Endothelial cell of umbilical vein (primary cell): ENCODE measurements at regions not wholly inside any gene's neighbourhood (a gene's known extent, or its start where the extent isn't known, plus 50 kb on each side); places are given as distances from the start of the nearest gene placed in this dataset.

Source experiments
- BruUV-seq: library from RNA; stranded (reverse); fragments of 400-500 nt; replicated peaks from 2 replicates; lab custom pipeline; 2021; lab: Mats Ljungman, UMichigan
- CTCF ChIA-PET: fragments of 300-600, 350-600 bp; sonication (Branson Sonifier 250); formaldehyde crosslinking; loops from one replicate; lab custom pipeline; 2021; ENCODE audit warnings: antibody characterized with exemption, inconsistent platforms; lab: Charles Lee
- POLR2A ChIA-PET: fragments of 300-600, 350-600 bp; sonication (Branson Sonifier 250); formaldehyde crosslinking; loops from one replicate; lab custom pipeline; 2021; ENCODE audit warnings: antibody characterized with exemption, inconsistent platforms; lab: Charles Lee
- DNase-seq: peaks from one replicate; pipeline ENCODE4 v3.0.0-alpha.2; 2011; ENCODE audit warnings: low read depth, low spot score
- FAIRE-seq: peaks from 2 replicates; lab custom pipeline; 2011; peaks lifted over from hg19 to GRCh38; lab: Jason Lieb, UNC
- H2AFZ ChIP-seq: 2 replicates; pipeline ENCODE4 v1.6.0; 2012; ENCODE audit warnings: low read depth, low read length, control low read depth, inconsistent platforms
- H3K27ac ChIP-seq: 2 replicates; pipeline ENCODE4 v1.5.1; 2011; ENCODE audit warnings: low read depth, mild to moderate bottlenecking, control low read depth, low read length, moderate library complexity; ENCODE audit not compliant: insufficient read depth
- H3K27me3 ChIP-seq, 2 experiments: 2 replicates each; pipeline versions ENCODE4 v1.6.0 to v1.6.1; 2011; ENCODE audit warnings: low read length in 2 of 2, mixed read lengths in 1 of 2; ENCODE audit not compliant: control insufficient read depth in 2 of 2, insufficient read depth in 2 of 2
- H3K36me3 ChIP-seq, 2 experiments: 2 replicates in 1 of 2; 3 replicates in 1 of 2; pipeline ENCODE4 v1.5.1; 2011; ENCODE audit warnings: low read length in 2 of 2, mild to moderate bottlenecking in 1 of 2, moderate library complexity in 1 of 2; ENCODE audit not compliant: control insufficient read depth in 2 of 2, insufficient read depth in 2 of 2; ENCODE audit errors: extremely low read depth in 1 of 2
- H3K4me1 ChIP-seq: 3 replicates; pipeline ENCODE4 v1.5.1; 2011; ENCODE audit warnings: mild to moderate bottlenecking, low read length; ENCODE audit not compliant: control insufficient read depth, insufficient read depth; ENCODE audit errors: extremely low read depth
- H3K4me2 ChIP-seq: 2 replicates; pipeline ENCODE4 v1.6.1; 2011; ENCODE audit warnings: low read length, control low read depth, mixed read lengths; ENCODE audit not compliant: insufficient read depth
- H3K4me3 ChIP-seq, 3 experiments: fragments of 200-600 bp in 1 of 3; sonication (generic), shearing (Covaris generic) in 1 of 3; replicated peaks in 1 of 3; 2 replicates each; pipeline ENCODE4 v1.5.1; 2011 to 2016; ENCODE audit warnings: control low read depth in 3 of 3, low read length in 3 of 3, mild to moderate bottlenecking in 2 of 3, inconsistent platforms in 1 of 3, low read depth in 1 of 3, moderate library complexity in 1 of 3; ENCODE audit not compliant: insufficient read depth in 1 of 3
- H3K79me2 ChIP-seq: 2 replicates; pipeline ENCODE4 v1.6.0; 2012; ENCODE audit warnings: low read length, inconsistent platforms; ENCODE audit not compliant: control insufficient read depth, insufficient read depth
- H3K9ac ChIP-seq: replicated peaks from 2 replicates; pipeline ENCODE3; 2011; ENCODE audit warnings: low read length, control low read depth; ENCODE audit not compliant: insufficient read depth; ENCODE audit errors: extremely low read depth
- H3K9me1 ChIP-seq: replicated peaks from 3 replicates; pipeline ENCODE4 v1.6.0; 2011; ENCODE audit warnings: mild to moderate bottlenecking, low read length; ENCODE audit not compliant: control insufficient read depth, insufficient read depth; ENCODE audit errors: extremely low read depth
- H3K9me3 ChIP-seq: replicated peaks from 2 replicates; pipeline ENCODE4 v1.5.1; 2012; ENCODE audit warnings: low read length, inconsistent platforms; ENCODE audit not compliant: control insufficient read depth, insufficient read depth
- H4K20me1 ChIP-seq: replicated peaks from 2 replicates; pipeline ENCODE3; 2011; ENCODE audit warnings: mild to moderate bottlenecking, low read length; ENCODE audit not compliant: control insufficient read depth, insufficient read depth; ENCODE audit errors: extremely low read depth
- EZH2 ChIP-seq: IDR thresholded peaks from 2 replicates; pipeline ENCODE4 v1.6.1; 2012; ENCODE audit warnings: borderline replicate concordance, low read depth, mild to moderate bottlenecking, moderate library complexity, low read length, inconsistent platforms; ENCODE audit not compliant: severe bottlenecking
- FOS ChIP-seq: IDR thresholded peaks from 2 replicates; pipeline ENCODE4 v1.6.1; 2011; ENCODE audit warnings: mild to moderate bottlenecking, low read length, moderate library complexity, borderline replicate concordance; ENCODE audit not compliant: insufficient read depth
- GATA2 ChIP-seq: IDR thresholded peaks from 2 replicates; pipeline ENCODE4 v1.7.0; 2011; ENCODE audit warnings: low read depth, mild to moderate bottlenecking, moderate library complexity, mixed read lengths, low read length; ENCODE audit not compliant: insufficient read length, insufficient read depth
- JUN ChIP-seq: IDR thresholded peaks from 2 replicates; pipeline ENCODE4 v1.6.1; 2011; ENCODE audit warnings: borderline replicate concordance, low read depth; ENCODE audit not compliant: insufficient read length, insufficient read depth
- MYC ChIP-seq: IDR thresholded peaks from one replicate; pipeline ENCODE4 v1.6.1; 2011; ENCODE audit warnings: mild to moderate bottlenecking, low read depth, low read length
- POLR2A ChIP-seq: IDR thresholded peaks from 2 replicates; pipeline ENCODE4 v1.6.1; 2012; ENCODE audit warnings: low read depth, mild to moderate bottlenecking, control low read depth, low read length
- POLR2AphosphoS5 ChIP-seq: IDR thresholded peaks from 2 replicates; pipeline ENCODE4 v1.6.1; 2012; ENCODE audit warnings: low read depth, mild to moderate bottlenecking, control low read depth, low read length, moderate library complexity; ENCODE audit not compliant: insufficient read depth
- dilution Hi-C: fragments of 300-500 bp; cut with MboI; formaldehyde crosslinking; loops from one replicate; pipeline ENCODE4 v1.15.0; 2019; ENCODE audit warnings: low sequenced_read_pairs; ENCODE audit not compliant: extremely low pct_ligation_motif_present
- intact Hi-C: fragments of 100-400 bp; cut with micrococcal nuclease; formaldehyde crosslinking; loops from one replicate; pipeline ENCODE4 v1.10.0; 2022
- TF ChIP-seq, protein P1 (sequence below): IDR thresholded peaks from 2 replicates; pipeline ENCODE4 v1.6.1; 2011; ENCODE audit not compliant: insufficient read depth, insufficient read length
- TF ChIP-seq, protein P2 (sequence below), 2 donors: IDR thresholded peaks; 1 replicate in 1 of 2; 2 replicates in 1 of 2; pipeline ENCODE4 v1.5.1; 2011; ENCODE audit warnings: low read length in 2 of 2, mild to moderate bottlenecking in 2 of 2, moderate library complexity in 2 of 2, control low read depth in 1 of 2, inconsistent platforms in 1 of 2, low read depth in 1 of 2; ENCODE audit not compliant: insufficient read depth in 1 of 2; ENCODE audit errors: extremely low read depth in 1 of 2

- intact Hi-C loops (no loop called here), dilution Hi-C loops (no loop called here)
- H3K9me1 ChIP-seq, result no peaks in the 10 kb centered on the region
- no peaks in the 10 kb centered on the region for H3K9me3 ChIP-seq
- H3K4me2 ChIP-seq, result no peak overlapping the region
- no TSS peak for BruUV-seq
- no peaks in the 10 kb centered on the region for H3K36me3 ChIP-seq
- H3K27ac ChIP-seq, result no peak overlapping the region
- FAIRE-seq (no peak), DNase-seq (no peak)
- CTCF ChIA-PET, result no interaction called here
- no peak overlapping the region for H3K9ac ChIP-seq
- no peaks in the 10 kb centered on the region for H4K20me1 ChIP-seq
- POLR2A ChIA-PET, result no interaction called here
- TF ChIP-seq, protein P1, sequence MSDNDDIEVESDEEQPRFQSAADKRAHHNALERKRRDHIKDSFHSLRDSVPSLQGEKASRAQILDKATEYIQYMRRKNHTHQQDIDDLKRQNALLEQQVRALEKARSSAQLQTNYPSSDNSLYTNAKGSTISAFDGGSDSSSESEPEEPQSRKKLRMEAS, result no peak
- TF ChIP-seq POLR2AphosphoS5 (no peak), POLR2A (no peak), MYC (no peak), EZH2 (no peak), FOS (no peak), JUN (no peak), GATA2 (no peak)
- TF ChIP-seq, protein P2, sequence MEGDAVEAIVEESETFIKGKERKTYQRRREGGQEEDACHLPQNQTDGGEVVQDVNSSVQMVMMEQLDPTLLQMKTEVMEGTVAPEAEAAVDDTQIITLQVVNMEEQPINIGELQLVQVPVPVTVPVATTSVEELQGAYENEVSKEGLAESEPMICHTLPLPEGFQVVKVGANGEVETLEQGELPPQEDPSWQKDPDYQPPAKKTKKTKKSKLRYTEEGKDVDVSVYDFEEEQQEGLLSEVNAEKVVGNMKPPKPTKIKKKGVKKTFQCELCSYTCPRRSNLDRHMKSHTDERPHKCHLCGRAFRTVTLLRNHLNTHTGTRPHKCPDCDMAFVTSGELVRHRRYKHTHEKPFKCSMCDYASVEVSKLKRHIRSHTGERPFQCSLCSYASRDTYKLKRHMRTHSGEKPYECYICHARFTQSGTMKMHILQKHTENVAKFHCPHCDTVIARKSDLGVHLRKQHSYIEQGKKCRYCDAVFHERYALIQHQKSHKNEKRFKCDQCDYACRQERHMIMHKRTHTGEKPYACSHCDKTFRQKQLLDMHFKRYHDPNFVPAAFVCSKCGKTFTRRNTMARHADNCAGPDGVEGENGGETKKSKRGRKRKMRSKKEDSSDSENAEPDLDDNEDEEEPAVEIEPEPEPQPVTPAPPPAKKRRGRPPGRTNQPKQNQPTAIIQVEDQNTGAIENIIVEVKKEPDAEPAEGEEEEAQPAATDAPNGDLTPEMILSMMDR (IDR thresholded peaks at IDR 0.05; ENCODE audit: extremely low read depth in 1 of 2, insufficient read depth in 1 of 2, low read depth in 1 of 2, low read length in 2 of 2), result no peak
- H3K27me3 ChIP-seq, result no peaks in the 10 kb centered on the region
- no peaks in the 10 kb centered on the region for H3K79me2 ChIP-seq
- no peaks in the 10 kb centered on the region for H3K4me1 ChIP-seq
- H2AFZ ChIP-seq, result no peak overlapping the region
- H3K4me3 ChIP-seq, result no peak overlapping the region
Observed at GRCh38 chrX:138853936-138854335, 142.4 kb upstream of the FGF13 start.
